Esophagus squamous epithelium (tissue), 4 donors: ENCODE measurements at regions not wholly inside any gene's neighbourhood (a gene's known extent, or its start where the extent isn't known, plus 50 kb on each side); places are given as distances from the start of the nearest gene placed in this dataset.

Experiments
- CTCF ChIP-seq, 6 experiments: fragments of 450-650 bp in 4 of 6; fragments of 200-600 bp in 2 of 6; sonication (generic) in 2 of 6; IDR thresholded peaks; one replicate each; pipeline ENCODE4 v1.5.1; 2016 to 2019; ENCODE audit warnings: antibody characterized with exemption in 6 of 6, mild to moderate bottlenecking in 4 of 6, moderate library complexity in 4 of 6
- POLR2A ChIP-seq, 4 donors: fragments of 450-650 bp; IDR thresholded peaks; one replicate each; pipeline ENCODE4 v1.6.1; 2017; ENCODE audit warnings: antibody characterized with exemption in 4 of 4, mild to moderate bottlenecking in 4 of 4, moderate library complexity in 3 of 4

DNA sequence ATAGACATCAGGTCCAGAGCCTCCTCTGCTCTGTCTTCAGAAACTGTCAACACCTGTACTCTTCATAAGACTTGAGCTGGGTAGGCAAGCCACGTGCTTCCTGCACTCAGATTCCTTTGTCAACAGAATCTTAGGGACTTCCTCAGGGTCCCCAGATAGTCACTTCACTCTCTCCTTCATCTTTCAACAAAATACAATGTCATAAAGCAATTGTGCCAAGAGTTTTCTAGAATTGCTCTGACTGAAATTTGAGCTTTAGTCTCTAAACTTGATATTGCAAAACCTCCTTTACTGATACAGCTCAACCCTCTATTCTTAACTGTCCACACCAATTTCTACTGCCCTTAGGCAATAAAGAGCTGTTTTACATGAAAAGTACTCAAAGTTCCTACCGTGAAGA lies 179.9 kb downstream of the IRS2 start:
- TF ChIP-seq CTCF (IDR thresholded peaks at IDR 0.05) (no peak), POLR2A (IDR thresholded peaks at IDR 0.05) (no peak)
